T-cell (primary cell): ENCODE measurements at regions not wholly inside any gene's neighbourhood (a gene's known extent, or its start where the extent isn't known, plus 50 kb on each side); places are given as distances from the start of the nearest gene placed in this dataset.
"Not testable (repeated sequence)": the region's sequence is repeated elsewhere in the genome, so short reads cannot be mapped to it uniquely, and the experiment has no call there.

Source experiments
- ATAC-seq, 4 experiments: fragments of 200-7000 bp in 3 of 4; fragments of 150-1000 bp in 1 of 4; cut with Tn5 transposase; replicated peaks in 1 of 4; 1 replicate in 3 of 4; 2 replicates in 1 of 4; pipeline ENCODE4 v1.10.0; 2021; ENCODE audit warnings: moderate library complexity in 3 of 4, mild to moderate bottlenecking in 2 of 4, moderate number of reproducible peaks in 1 of 4
- CTCF ChIA-PET, 2 donors: fragments of 300-600 bp; sonication (Branson Sonifier 250); formaldehyde crosslinking; loops; one replicate each; lab custom pipeline; 2022; ENCODE audit warnings: antibody characterized with exemption in 2 of 2; lab: Charles Lee
- POLR2A ChIA-PET, 2 donors: fragments of 300-600 bp; sonication (Branson Sonifier 250); formaldehyde crosslinking; loops; one replicate each; lab custom pipeline; 2022; ENCODE audit warnings: antibody characterized with exemption in 2 of 2; lab: Charles Lee
- DNase-seq, 35 experiments: peaks; one replicate each; pipeline versions ENCODE4 v3.0.0 to v3.0.0-alpha.2; 2013 to 2023
- H3K27ac ChIP-seq: one replicate; pipeline ENCODE4 v1.5.1; 2013; ENCODE audit warnings: low read length
- H3K27me3 ChIP-seq, 2 experiments: replicated peaks in 1 of 2; 1 replicate in 1 of 2; 2 replicates in 1 of 2; pipeline versions ENCODE4 v1.6.1 to v1.7.0; 2013; ENCODE audit warnings: low read length in 1 of 2, mixed read lengths in 1 of 2; ENCODE audit not compliant: control insufficient read depth in 2 of 2, insufficient read depth in 2 of 2; ENCODE audit errors: extremely low read depth in 1 of 2
- H3K36me3 ChIP-seq, 2 donors: 1 replicate in 1 of 2; 2 replicates in 1 of 2; pipeline versions ENCODE4 v1.6.1 to v1.7.0; 2013; ENCODE audit warnings: low read length in 1 of 2; ENCODE audit not compliant: control insufficient read depth in 2 of 2, insufficient read depth in 1 of 2; ENCODE audit errors: extremely low read depth in 1 of 2
- H3K4me1 ChIP-seq, 2 experiments: 1 replicate in 1 of 2; 2 replicates in 1 of 2; pipeline versions ENCODE4 v1.6.1 to v1.7.0; 2013; ENCODE audit warnings: low read length in 2 of 2, mixed read lengths in 1 of 2; ENCODE audit not compliant: insufficient read depth in 2 of 2, control insufficient read depth in 1 of 2; ENCODE audit errors: extremely low read depth in 1 of 2
- H3K4me3 ChIP-seq, 2 donors: 1 replicate in 1 of 2; 2 replicates in 1 of 2; pipeline versions ENCODE4 v1.5.1 to v1.7.0; 2013; ENCODE audit warnings: mild to moderate bottlenecking in 2 of 2, low read length in 1 of 2, moderate library complexity in 1 of 2; ENCODE audit not compliant: control insufficient read depth in 1 of 2; ENCODE audit errors: extremely low read depth in 1 of 2
- H3K9me3 ChIP-seq: 2 replicates; pipeline ENCODE4 v1.7.0; 2013
- H3K27ac Mint-ChIP-seq, 2 donors: one replicate each; pipeline ENCODE4 v1.8.0; 2020 to 2021; ENCODE audit warnings: mild to moderate bottlenecking in 2 of 2, mixed read lengths in 2 of 2
- H3K27me3 Mint-ChIP-seq, 2 donors: one replicate each; pipeline ENCODE4 v1.8.0; 2021 to 2022; ENCODE audit warnings: mixed read lengths in 2 of 2
- H3K36me3 Mint-ChIP-seq: one replicate; pipeline ENCODE4 v1.8.0; 2021; ENCODE audit warnings: mixed read lengths
- H3K4me1 Mint-ChIP-seq, 3 donors: one replicate each; pipeline ENCODE4 v1.8.0; 2020 to 2022; ENCODE audit warnings: mixed read lengths in 3 of 3, mild to moderate bottlenecking in 1 of 3
- H3K4me3 Mint-ChIP-seq, 3 donors: one replicate each; pipeline ENCODE4 v1.8.0; 2020 to 2022; ENCODE audit warnings: mild to moderate bottlenecking in 3 of 3, mixed read lengths in 3 of 3, moderate library complexity in 3 of 3
- H3K9me3 Mint-ChIP-seq, 3 donors: one replicate each; pipeline ENCODE4 v1.8.0; 2020 to 2022; ENCODE audit warnings: mixed read lengths in 3 of 3
- WGBS: methylation state at CpG from one replicate; pipeline ENCODE4 v1.1.5; 2013; ENCODE audit warnings: missing lambda C conversion rate; ENCODE audit not compliant: insufficient coverage; 5-methylcytosine and 5-hydroxymethylcytosine counted together

DNA sequence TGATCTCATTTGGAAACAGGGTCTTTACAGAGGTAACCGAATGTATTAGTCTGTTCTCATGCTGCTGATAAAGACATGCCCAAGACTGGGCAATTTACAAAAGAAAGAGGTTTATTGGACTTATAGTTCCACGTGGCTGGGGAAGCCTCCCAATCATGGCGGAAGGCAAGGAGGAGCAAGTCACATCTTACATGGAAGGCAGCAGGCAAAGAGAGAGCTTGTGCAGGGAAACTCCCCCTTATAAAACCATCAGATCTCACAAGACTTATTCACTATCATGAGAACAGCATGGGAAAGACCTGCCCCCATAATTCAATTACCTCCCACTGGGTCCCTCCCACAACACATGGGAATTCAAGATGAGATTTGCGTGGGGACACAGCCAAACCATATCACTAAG, 171.8 kb upstream of the ID2 start:
- H3K27me3 Mint-ChIP-seq, DNase-seq, H3K27ac ChIP-seq, H3K27ac Mint-ChIP-seq, CTCF ChIA-PET, H3K36me3 ChIP-seq, H3K4me3 Mint-ChIP-seq, H3K27me3 ChIP-seq, ATAC-seq, H3K36me3 Mint-ChIP-seq, H3K9me3 ChIP-seq, H3K4me3 ChIP-seq: not testable (repeated sequence)
- 100% methylated on average over 1 of the region's 4 CpGs for WGBS
- peaks cover 3 to 11% (median 9%) of the 10 kb centered on the region in 3 donors for H3K9me3 Mint-ChIP-seq
- POLR2A ChIA-PET = interaction anchor here in 1 of 2 donors (0.6 kb wide), 1 partner anchor 38 kb away, joined by 3 read pairs; no protein-coding TSS in a partner anchor
- peaks cover 11 to 35% (median 15%) of the 10 kb centered on the region in 3 donors for H3K4me1 Mint-ChIP-seq
- H3K4me1 ChIP-seq = peaks cover 4 to 41% of the 10 kb centered on the region in 2 experiments

DNA sequence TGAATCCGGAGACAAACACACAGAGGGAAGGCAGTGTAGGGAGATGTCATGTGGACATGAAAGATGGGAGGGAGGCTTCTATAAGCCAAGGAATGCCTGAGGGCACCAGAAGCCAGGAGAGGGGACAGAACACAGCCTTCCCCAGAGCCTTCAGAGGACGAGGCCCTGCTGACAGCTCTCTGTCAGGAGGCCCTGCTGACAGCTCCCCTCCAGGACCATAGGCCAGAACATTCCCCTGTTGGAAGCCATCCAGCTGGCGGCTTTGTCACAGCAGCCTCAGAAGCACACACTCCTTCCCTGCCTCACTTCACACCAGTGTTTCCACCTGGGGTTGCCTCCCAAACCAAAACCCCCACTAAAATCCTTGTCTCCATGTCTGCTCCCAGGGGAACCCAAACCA, 171.3 kb upstream of the ID2 start:
- H3K4me1 Mint-ChIP-seq = peaks cover 16 to 40% (median 20%) of the 10 kb centered on the region in 3 donors
- no peak overlapping the region for H3K27ac Mint-ChIP-seq
- H3K9me3 ChIP-seq = no peaks in the 10 kb centered on the region
- DNase-seq = no peak
- no peak overlapping the region for H3K4me3 ChIP-seq
- H3K4me1 ChIP-seq = peaks cover 6 to 46% of the 10 kb centered on the region in 2 experiments
- 76% methylated on average over 3 of the region's 3 CpGs for WGBS
- ATAC-seq = no peak
- H3K36me3 ChIP-seq = no peaks in the 10 kb centered on the region
- peaks cover 3 to 11% (median 9%) of the 10 kb centered on the region in 3 donors for H3K9me3 Mint-ChIP-seq
- H3K36me3 Mint-ChIP-seq = peaks cover 9% of the 10 kb centered on the region
- H3K27me3 Mint-ChIP-seq = no peaks in the 10 kb centered on the region
- H3K27me3 ChIP-seq = no peaks in the 10 kb centered on the region
- H3K4me3 Mint-ChIP-seq = no peak overlapping the region
- ChIA-PET POLR2A (interaction anchor here in 1 of 2 donors (0.6 kb wide), 1 partner anchor 39 kb away, joined by 3 read pairs; no protein-coding TSS in a partner anchor), CTCF (no interaction called here)
- no peak overlapping the region for H3K27ac ChIP-seq

DNA sequence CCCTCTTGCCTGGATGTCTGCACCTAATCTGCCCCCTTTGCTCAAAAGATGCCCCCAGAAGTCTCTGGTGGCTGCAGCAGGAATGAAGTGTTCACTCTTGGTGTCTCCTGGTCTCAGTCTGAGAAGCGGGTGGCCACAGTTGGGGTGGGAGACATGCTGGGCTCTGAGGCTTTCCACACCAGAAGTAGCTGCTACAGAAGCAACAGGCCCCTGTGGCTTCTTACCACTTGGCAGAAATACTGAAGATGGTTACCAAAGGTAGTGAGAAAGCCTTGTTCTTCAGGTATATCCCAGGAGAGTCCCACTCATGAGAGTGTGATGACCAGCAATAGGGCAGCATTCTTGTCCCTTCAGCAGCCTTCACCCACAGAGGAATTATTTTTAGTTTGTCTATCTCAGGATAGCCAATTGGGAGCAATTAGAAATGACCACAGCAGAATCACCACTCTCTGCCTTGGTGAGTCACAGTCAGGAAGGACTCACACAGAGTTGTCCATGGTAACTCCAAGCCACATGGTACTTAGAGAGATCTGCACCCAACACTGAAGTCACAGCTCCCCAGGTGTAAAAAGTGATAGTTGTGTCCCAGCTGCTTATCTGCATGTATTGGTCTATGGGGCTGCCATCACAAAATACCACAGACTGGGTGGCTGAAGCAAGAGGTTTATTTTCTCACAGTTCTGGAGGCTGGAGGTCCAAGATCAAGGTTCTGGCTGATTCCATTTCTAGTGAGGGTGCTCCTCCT, 169.8 kb upstream of the ID2 start:
- no peaks in the 10 kb centered on the region for H3K9me3 ChIP-seq
- peaks cover 6 to 61% of the 10 kb centered on the region in 2 experiments for H3K4me1 ChIP-seq
- Mint-ChIP-seq H3K4me1 (peaks cover 28 to 52% (median 31%) of the 10 kb centered on the region in 3 donors), H3K9me3 (peaks cover 3 to 11% (median 9%) of the 10 kb centered on the region in 3 donors), H3K27me3 (no peaks in the 10 kb centered on the region), H3K36me3 (peaks cover 9% of the 10 kb centered on the region), H3K4me3 (no peak overlapping the region), H3K27ac (no peak overlapping the region)
- H3K36me3 ChIP-seq = no peaks in the 10 kb centered on the region
- no peak overlapping the region for H3K4me3 ChIP-seq
- H3K27me3 ChIP-seq = no peaks in the 10 kb centered on the region
- CTCF ChIA-PET = no interaction called here
- ATAC-seq = no peak
- POLR2A ChIA-PET = no interaction called here
- peak overlapping the region; percentile 28 for H3K27ac ChIP-seq
- WGBS = 71% methylated on average over 1 of the region's 1 CpG
- DNase-seq = peak in 1 of 35 experiments; percentile 25

DNA sequence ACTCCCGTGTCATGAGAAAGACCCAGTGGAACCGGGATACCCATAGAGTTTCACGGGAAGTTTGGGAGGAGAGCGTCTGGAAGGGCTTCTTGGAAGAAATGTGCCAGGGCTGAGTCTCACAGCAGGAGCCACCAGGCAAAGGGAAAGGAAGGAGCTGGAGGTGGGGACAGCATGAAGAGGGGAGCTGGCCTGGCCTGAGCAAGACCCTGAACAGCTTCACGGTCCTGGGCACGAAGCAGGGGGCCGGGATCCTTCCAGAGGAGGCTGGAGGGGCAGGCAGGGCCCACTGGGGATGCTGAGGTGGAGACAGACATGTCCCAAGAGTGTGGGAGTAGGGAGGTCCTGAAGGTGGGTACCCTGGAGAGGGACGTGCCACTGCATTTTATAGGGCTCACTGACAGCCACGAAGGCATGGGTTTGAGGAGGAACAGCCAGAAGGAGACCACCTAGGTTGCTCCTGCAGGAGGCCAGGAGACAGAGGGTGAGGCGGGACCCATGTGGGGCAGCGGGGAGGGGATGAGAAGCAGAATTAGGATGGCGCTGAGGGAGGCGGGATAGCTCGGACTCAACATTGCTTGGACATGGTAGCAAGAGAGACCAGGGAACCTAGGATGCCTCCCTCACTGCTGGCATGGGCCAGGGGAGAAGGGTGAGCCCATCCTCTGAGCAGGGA, 168.1 kb upstream of the ID2 start:
- peaks cover 9% of the 10 kb centered on the region for H3K36me3 Mint-ChIP-seq
- peaks cover 3 to 11% (median 9%) of the 10 kb centered on the region in 3 donors for H3K9me3 Mint-ChIP-seq
- Histone ChIP-seq H3K4me1 (peaks cover 6 to 74% of the 10 kb centered on the region in 2 experiments), H3K27me3 (no peaks in the 10 kb centered on the region), H3K9me3 (no peaks in the 10 kb centered on the region), H3K4me3 (no peak overlapping the region), H3K27ac (peak overlapping the region; percentile 90), H3K36me3 (no peaks in the 10 kb centered on the region)
- no peaks in the 10 kb centered on the region for H3K27me3 Mint-ChIP-seq
- no peak for DNase-seq
- 97% methylated on average over 10 of the region's 14 CpGs for WGBS
- ChIA-PET CTCF (interaction anchor here in 1 of 2 donors (0.5 kb wide), 1 partner anchor 482 kb away, joined by 3 read pairs; no protein-coding TSS in a partner anchor), POLR2A (interaction anchor here in 1 of 2 donors (0.8 kb wide), 1 partner anchor 18 kb away, joined by 4 read pairs; no protein-coding TSS in a partner anchor)
- H3K4me1 Mint-ChIP-seq = peaks cover 28 to 56% (median 31%) of the 10 kb centered on the region in 3 donors
- no peak overlapping the region for H3K4me3 Mint-ChIP-seq
- no peak overlapping the region for H3K27ac Mint-ChIP-seq
- ATAC-seq = no peak

DNA sequence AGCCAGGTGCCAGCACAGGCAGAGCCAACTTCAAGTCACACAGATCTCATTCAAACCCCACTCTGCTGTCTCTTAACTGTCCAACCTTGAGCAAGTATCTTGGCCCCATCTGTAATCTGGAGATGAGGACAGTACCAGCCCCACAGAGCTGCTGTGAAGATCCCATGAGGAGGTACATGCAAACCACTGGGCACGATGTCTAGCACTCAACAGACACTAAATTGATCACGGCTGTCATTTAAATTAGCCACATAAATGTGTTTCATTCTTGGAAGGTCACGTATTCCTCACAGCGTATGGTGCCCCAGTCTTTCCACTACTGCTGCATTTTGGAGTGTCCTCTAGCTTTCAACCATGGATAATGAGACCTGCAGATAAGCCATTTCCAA, 167.6 kb upstream of the ID2 start:
- H3K9me3 Mint-ChIP-seq = peaks cover 3 to 11% (median 6%) of the 10 kb centered on the region in 3 donors
- Histone ChIP-seq H3K27me3 (no peaks in the 10 kb centered on the region), H3K27ac (peak overlapping the region; percentile 90), H3K4me3 (no peak overlapping the region), H3K4me1 (peaks cover 6 to 78% of the 10 kb centered on the region in 2 experiments), H3K36me3 (no peaks in the 10 kb centered on the region), H3K9me3 (no peaks in the 10 kb centered on the region)
- H3K27me3 Mint-ChIP-seq = no peaks in the 10 kb centered on the region
- POLR2A ChIA-PET = interaction anchor here in 1 of 2 donors (0.5 kb wide), 1 partner anchor 230 kb away, joined by 4 read pairs; no protein-coding TSS in a partner anchor
- H3K36me3 Mint-ChIP-seq = peaks cover 9% of the 10 kb centered on the region
- no peak overlapping the region for H3K4me3 Mint-ChIP-seq
- 81% methylated on average over 4 of the region's 4 CpGs for WGBS
- DNase-seq (no peak), ATAC-seq (no peak)
- H3K4me1 Mint-ChIP-seq = peaks cover 28 to 61% (median 33%) of the 10 kb centered on the region in 3 donors
- peak overlapping the region in 1 of 2 donors; percentile 67 for H3K27ac Mint-ChIP-seq
- CTCF ChIA-PET = no interaction called here
